GM23338 (cell line): ENCODE measurements at regions not wholly inside any gene's neighbourhood (a gene's known extent, or its start where the extent isn't known, plus 50 kb on each side); places are given as distances from the start of the nearest gene placed in this dataset.

Experiments
- ATAC-seq: fragments of 200-7000 bp; cut with Tn5 transposase; 3 replicates; pipeline ENCODE4 v1.9.1; 2020
- DNase-seq: peaks from one replicate; pipeline ENCODE4 v3.0.0-alpha.2; 2015; ENCODE audit warnings: low spot score
- H2AFZ ChIP-seq: fragments of 200-600 bp; sonication (generic); 2 replicates; pipeline ENCODE4 v1.8.0; 2016; ENCODE audit warnings: antibody characterized with exemption, mild to moderate bottlenecking, moderate library complexity
- H3F3A ChIP-seq: fragments of 200-600 bp; sonication (generic); replicated peaks from 2 replicates; pipeline ENCODE4 v1.8.0; 2017; ENCODE audit warnings: antibody characterized with exemption, mixed run types, low read depth
- H3K27ac ChIP-seq: fragments of 200-600 bp; sonication (generic); 2 replicates; pipeline ENCODE4 v1.6.1; 2016; ENCODE audit warnings: low read depth
- H3K27me3 ChIP-seq: fragments of 200-600 bp; sonication (generic); 2 replicates; pipeline ENCODE4 v1.8.0; 2016; ENCODE audit warnings: mild to moderate bottlenecking, mixed run types, moderate library complexity; ENCODE audit not compliant: insufficient read depth
- H3K36me3 ChIP-seq: fragments of 200-600 bp; sonication (generic); 2 replicates; pipeline ENCODE4 v1.8.0; 2016; ENCODE audit warnings: mild to moderate bottlenecking; ENCODE audit not compliant: insufficient read depth
- H3K4me1 ChIP-seq: fragments of 200-600 bp; sonication (generic); 2 replicates; pipeline ENCODE4 v1.8.0; 2016; ENCODE audit warnings: mild to moderate bottlenecking, moderate library complexity; ENCODE audit not compliant: insufficient read depth
- H3K4me2 ChIP-seq: fragments of 200-600 bp; sonication (generic); 2 replicates; pipeline ENCODE4 v1.7.1; 2017; ENCODE audit warnings: mixed run types
- H3K4me3 ChIP-seq: fragments of 200-600 bp; sonication (generic); 2 replicates; pipeline ENCODE4 v1.6.1; 2016; ENCODE audit warnings: mixed run types
- H3K79me2 ChIP-seq: fragments of 200-600 bp; sonication (generic); replicated peaks from 2 replicates; pipeline ENCODE4 v1.8.0; 2017; ENCODE audit warnings: mild to moderate bottlenecking; ENCODE audit not compliant: insufficient read depth
- H3K9me2 ChIP-seq: fragments of 200-600 bp; sonication (generic); 2 replicates; pipeline ENCODE4 v1.8.0; 2017; ENCODE audit not compliant: insufficient read depth
- H4K20me1 ChIP-seq: fragments of 200-600 bp; sonication (generic); replicated peaks from 2 replicates; pipeline ENCODE4 v1.8.0; 2017; ENCODE audit warnings: mild to moderate bottlenecking; ENCODE audit not compliant: insufficient read depth
- H3K27ac Mint-ChIP-seq: 2 replicates; pipeline ENCODE4 v1.8.0; 2020; ENCODE audit warnings: inconsistent platforms, mild to moderate bottlenecking, moderate library complexity, mixed read lengths
- H3K27me3 Mint-ChIP-seq: 3 replicates; pipeline ENCODE4 v1.8.0; 2022; ENCODE audit warnings: low read depth, mild to moderate bottlenecking, moderate library complexity, mixed read lengths, inconsistent platforms; ENCODE audit not compliant: insufficient read depth, poor library complexity
- H3K36me3 Mint-ChIP-seq: 3 replicates; pipeline ENCODE4 v1.8.0; 2021; ENCODE audit warnings: low read depth, mild to moderate bottlenecking, inconsistent platforms, moderate library complexity, mixed read lengths
- H3K4me1 Mint-ChIP-seq: 3 replicates; pipeline ENCODE4 v1.8.0; 2020; ENCODE audit warnings: mild to moderate bottlenecking, inconsistent platforms, mixed read lengths
- H3K4me3 Mint-ChIP-seq: 3 replicates; pipeline ENCODE4 v1.8.0; 2021; ENCODE audit warnings: moderate library complexity, mild to moderate bottlenecking, inconsistent platforms, mixed read lengths
- H3K9me3 Mint-ChIP-seq: 3 replicates; pipeline ENCODE4 v1.8.0; 2020; ENCODE audit warnings: moderate library complexity, mild to moderate bottlenecking, inconsistent platforms, mixed read lengths
- CREB1 ChIP-seq: fragments of 250-450 bp; sonication (Bioruptor Pico); IDR thresholded peaks from 2 replicates; pipeline ENCODE4 v1.5.0; 2020; ENCODE audit warnings: low read depth, mild to moderate bottlenecking, moderate library complexity
- EZH2 ChIP-seq: fragments of 200-600 bp; sonication (generic); IDR thresholded peaks from one replicate; pipeline ENCODE4 v1.8.0; 2017; ENCODE audit warnings: antibody characterized with exemption, mild to moderate bottlenecking, low read depth; ENCODE audit not compliant: unreplicated experiment
- EZH2phosphoT487 ChIP-seq: fragments of 200-600 bp; sonication (generic); IDR thresholded peaks from one replicate; pipeline ENCODE4 v1.8.1; 2018; ENCODE audit warnings: antibody characterized with exemption; ENCODE audit not compliant: unreplicated experiment
- ZNF331 ChIP-seq: fragments of 250-450 bp; sonication (Bioruptor Pico); IDR thresholded peaks from 2 replicates; pipeline ENCODE4 v1.5.0; 2020; ENCODE audit warnings: low read depth, mild to moderate bottlenecking, moderate library complexity
- TF ChIP-seq, protein P1 (sequence below), 2 experiments: fragments of 200-600 bp in 1 of 2; sonication (generic) in 1 of 2; conservative IDR thresholded peaks; 2 replicates each; pipeline versions ENCODE4 v1.5.1 to v1.6.1; 2016 to 2017; ENCODE audit warnings: antibody characterized with exemption in 2 of 2, low read depth in 2 of 2, mild to moderate bottlenecking in 2 of 2, moderate library complexity in 1 of 2
- TF ChIP-seq, protein P2 (sequence below): fragments of 250-450 bp; sonication (Bioruptor Pico); IDR thresholded peaks from 2 replicates; pipeline ENCODE4 v1.5.0; 2020; ENCODE audit warnings: mild to moderate bottlenecking, moderate library complexity
- TF ChIP-seq, protein P3 (sequence below): IDR thresholded peaks from one replicate; pipeline ENCODE4 v1.6.1; 2018; ENCODE audit warnings: antibody characterized with exemption; ENCODE audit not compliant: unreplicated experiment

DNA sequence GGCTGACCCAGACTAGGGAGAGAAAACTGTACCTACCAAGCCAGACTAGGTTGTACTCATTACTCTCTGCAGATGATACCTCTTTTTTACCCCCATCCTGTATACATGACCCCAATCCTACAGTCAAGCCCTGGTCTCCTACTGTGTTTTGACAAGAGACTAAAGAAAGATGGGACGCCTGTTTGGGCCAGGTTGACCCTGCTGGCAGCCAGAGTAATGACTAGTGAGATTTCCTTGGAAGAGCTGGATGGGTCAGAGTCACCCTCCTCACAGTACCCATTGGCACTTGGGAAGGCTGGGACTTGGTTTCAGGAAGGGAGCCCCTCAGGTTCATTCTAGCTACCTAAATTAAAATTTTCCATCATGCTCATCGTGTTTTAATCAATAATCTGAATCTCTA lies 89.7 kb upstream of the NR4A3 start:
- no peak overlapping the region for H2AFZ ChIP-seq
- Mint-ChIP-seq H3K36me3 (no peaks in the 10 kb centered on the region), H3K4me1 (peaks cover 9% of the 10 kb centered on the region; the same call in 2 of the 3 replicates), H3K9me3 (no peaks in the 10 kb centered on the region), H3K27ac (no peak overlapping the region), H3K4me3 (no peak overlapping the region), H3K27me3 (no peaks in the 10 kb centered on the region)
- no peaks in the 10 kb centered on the region for H3K36me3 ChIP-seq
- H4K20me1 ChIP-seq, result no peaks in the 10 kb centered on the region
- no peaks in the 10 kb centered on the region for H3K9me2 ChIP-seq
- ATAC-seq (peak; percentile 89), DNase-seq (peak; percentile 43)
- no peaks in the 10 kb centered on the region for H3K4me1 ChIP-seq
- no peak overlapping the region for H3K27ac ChIP-seq
- TF ChIP-seq EZH2, result no peak
- TF ChIP-seq, protein P1, sequence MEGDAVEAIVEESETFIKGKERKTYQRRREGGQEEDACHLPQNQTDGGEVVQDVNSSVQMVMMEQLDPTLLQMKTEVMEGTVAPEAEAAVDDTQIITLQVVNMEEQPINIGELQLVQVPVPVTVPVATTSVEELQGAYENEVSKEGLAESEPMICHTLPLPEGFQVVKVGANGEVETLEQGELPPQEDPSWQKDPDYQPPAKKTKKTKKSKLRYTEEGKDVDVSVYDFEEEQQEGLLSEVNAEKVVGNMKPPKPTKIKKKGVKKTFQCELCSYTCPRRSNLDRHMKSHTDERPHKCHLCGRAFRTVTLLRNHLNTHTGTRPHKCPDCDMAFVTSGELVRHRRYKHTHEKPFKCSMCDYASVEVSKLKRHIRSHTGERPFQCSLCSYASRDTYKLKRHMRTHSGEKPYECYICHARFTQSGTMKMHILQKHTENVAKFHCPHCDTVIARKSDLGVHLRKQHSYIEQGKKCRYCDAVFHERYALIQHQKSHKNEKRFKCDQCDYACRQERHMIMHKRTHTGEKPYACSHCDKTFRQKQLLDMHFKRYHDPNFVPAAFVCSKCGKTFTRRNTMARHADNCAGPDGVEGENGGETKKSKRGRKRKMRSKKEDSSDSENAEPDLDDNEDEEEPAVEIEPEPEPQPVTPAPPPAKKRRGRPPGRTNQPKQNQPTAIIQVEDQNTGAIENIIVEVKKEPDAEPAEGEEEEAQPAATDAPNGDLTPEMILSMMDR (conservative IDR thresholded peaks at IDR 0.05; ENCODE audit: low read depth in 2 of 2), result 0 out of 4 replicates have a peak, but pooled peaks of 1 of the 2 experiments have one; percentile 11
- TF ChIP-seq, protein P2, sequence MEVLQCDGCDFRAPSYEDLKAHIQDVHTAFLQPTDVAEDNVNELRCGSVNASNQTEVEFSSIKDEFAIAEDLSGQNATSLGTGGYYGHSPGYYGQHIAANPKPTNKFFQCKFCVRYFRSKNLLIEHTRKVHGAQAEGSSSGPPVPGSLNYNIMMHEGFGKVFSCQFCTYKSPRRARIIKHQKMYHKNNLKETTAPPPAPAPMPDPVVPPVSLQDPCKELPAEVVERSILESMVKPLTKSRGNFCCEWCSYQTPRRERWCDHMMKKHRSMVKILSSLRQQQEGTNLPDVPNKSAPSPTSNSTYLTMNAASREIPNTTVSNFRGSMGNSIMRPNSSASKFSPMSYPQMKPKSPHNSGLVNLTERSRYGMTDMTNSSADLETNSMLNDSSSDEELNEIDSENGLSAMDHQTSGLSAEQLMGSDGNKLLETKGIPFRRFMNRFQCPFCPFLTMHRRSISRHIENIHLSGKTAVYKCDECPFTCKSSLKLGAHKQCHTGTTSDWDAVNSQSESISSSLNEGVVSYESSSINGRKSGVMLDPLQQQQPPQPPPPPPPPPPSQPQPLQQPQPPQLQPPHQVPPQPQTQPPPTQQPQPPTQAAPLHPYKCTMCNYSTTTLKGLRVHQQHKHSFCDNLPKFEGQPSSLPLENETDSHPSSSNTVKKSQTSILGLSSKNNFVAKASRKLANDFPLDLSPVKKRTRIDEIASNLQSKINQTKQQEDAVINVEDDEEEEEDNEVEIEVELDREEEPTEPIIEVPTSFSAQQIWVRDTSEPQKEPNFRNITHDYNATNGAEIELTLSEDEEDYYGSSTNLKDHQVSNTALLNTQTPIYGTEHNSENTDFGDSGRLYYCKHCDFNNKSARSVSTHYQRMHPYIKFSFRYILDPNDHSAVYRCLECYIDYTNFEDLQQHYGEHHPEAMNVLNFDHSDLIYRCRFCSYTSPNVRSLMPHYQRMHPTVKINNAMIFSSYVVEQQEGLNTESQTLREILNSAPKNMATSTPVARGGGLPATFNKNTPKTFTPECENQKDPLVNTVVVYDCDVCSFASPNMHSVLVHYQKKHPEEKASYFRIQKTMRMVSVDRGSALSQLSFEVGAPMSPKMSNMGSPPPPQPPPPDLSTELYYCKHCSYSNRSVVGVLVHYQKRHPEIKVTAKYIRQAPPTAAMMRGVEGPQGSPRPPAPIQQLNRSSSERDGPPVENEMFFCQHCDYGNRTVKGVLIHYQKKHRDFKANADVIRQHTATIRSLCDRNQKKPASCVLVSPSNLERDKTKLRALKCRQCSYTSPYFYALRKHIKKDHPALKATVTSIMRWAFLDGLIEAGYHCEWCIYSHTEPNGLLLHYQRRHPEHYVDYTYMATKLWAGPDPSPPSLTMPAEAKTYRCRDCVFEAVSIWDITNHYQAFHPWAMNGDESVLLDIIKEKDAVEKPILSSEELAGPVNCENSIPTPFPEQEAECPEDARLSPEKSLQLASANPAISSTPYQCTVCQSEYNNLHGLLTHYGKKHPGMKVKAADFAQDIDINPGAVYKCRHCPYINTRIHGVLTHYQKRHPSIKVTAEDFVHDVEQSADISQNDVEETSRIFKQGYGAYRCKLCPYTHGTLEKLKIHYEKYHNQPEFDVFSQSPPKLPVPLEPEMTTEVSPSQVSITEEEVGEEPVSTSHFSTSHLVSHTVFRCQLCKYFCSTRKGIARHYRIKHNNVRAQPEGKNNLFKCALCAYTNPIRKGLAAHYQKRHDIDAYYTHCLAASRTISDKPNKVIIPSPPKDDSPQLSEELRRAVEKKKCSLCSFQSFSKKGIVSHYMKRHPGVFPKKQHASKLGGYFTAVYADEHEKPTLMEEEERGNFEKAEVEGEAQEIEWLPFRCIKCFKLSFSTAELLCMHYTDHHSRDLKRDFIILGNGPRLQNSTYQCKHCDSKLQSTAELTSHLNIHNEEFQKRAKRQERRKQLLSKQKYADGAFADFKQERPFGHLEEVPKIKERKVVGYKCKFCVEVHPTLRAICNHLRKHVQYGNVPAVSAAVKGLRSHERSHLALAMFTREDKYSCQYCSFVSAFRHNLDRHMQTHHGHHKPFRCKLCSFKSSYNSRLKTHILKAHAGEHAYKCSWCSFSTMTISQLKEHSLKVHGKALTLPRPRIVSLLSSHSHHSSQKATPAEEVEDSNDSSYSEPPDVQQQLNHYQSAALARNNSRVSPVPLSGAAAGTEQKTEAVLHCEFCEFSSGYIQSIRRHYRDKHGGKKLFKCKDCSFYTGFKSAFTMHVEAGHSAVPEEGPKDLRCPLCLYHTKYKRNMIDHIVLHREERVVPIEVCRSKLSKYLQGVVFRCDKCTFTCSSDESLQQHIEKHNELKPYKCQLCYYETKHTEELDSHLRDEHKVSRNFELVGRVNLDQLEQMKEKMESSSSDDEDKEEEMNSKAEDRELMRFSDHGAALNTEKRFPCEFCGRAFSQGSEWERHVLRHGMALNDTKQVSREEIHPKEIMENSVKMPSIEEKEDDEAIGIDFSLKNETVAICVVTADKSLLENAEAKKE (CRISPR knock-in tag), result no peak
- H3F3A ChIP-seq, result no peaks in the 10 kb centered on the region
- H3K79me2 ChIP-seq, result no peaks in the 10 kb centered on the region
- no peaks in the 10 kb centered on the region for H3K27me3 ChIP-seq
- H3K4me3 ChIP-seq, result no peak overlapping the region
- H3K4me2 ChIP-seq, result no peak overlapping the region

DNA sequence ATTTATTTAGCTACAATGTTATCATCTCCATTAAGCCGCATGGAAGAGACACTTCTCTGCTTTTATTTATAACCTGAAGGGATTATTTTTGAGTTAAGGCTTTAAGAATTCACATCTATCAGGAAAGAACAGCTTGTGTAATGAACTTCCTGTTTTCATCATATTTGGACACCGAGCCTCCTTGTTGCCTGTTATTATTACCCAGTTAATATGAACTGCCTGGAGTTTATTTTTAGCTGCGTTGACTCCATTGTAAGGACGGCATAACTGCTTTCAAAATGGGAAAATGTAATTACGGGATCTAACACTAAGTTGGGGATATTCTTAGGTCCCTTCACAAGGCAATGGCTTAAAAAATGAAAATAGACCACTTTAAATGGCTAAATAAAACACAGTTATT lies 89.0 kb upstream of the NR4A3 start:
- H4K20me1 ChIP-seq, result no peaks in the 10 kb centered on the region
- no peaks in the 10 kb centered on the region for H3F3A ChIP-seq
- H3K4me3 ChIP-seq, result no peak overlapping the region
- ATAC-seq (no peak), DNase-seq (no peak)
- H3K9me2 ChIP-seq, result no peaks in the 10 kb centered on the region
- H3K27me3 Mint-ChIP-seq, result no peaks in the 10 kb centered on the region
- no peaks in the 10 kb centered on the region for H3K9me3 Mint-ChIP-seq
- H3K4me3 Mint-ChIP-seq, result no peak overlapping the region
- no peak overlapping the region for H2AFZ ChIP-seq
- peaks cover 7% of the 10 kb centered on the region; the same call in 2 of the 3 replicates for H3K4me1 Mint-ChIP-seq
- H3K4me2 ChIP-seq, result no peak overlapping the region
- no peak overlapping the region for H3K27ac ChIP-seq
- H3K36me3 Mint-ChIP-seq, result no peaks in the 10 kb centered on the region
- H3K27ac Mint-ChIP-seq, result no peak overlapping the region
- no peaks in the 10 kb centered on the region for H3K79me2 ChIP-seq
- no peaks in the 10 kb centered on the region for H3K4me1 ChIP-seq
- no peaks in the 10 kb centered on the region for H3K27me3 ChIP-seq
- H3K36me3 ChIP-seq, result no peaks in the 10 kb centered on the region
- TF ChIP-seq, protein P1 (conservative IDR thresholded peaks at IDR 0.05; ENCODE audit: low read depth in 2 of 2), result no peak
- no peak for TF ChIP-seq EZH2
- TF ChIP-seq, protein P3, sequence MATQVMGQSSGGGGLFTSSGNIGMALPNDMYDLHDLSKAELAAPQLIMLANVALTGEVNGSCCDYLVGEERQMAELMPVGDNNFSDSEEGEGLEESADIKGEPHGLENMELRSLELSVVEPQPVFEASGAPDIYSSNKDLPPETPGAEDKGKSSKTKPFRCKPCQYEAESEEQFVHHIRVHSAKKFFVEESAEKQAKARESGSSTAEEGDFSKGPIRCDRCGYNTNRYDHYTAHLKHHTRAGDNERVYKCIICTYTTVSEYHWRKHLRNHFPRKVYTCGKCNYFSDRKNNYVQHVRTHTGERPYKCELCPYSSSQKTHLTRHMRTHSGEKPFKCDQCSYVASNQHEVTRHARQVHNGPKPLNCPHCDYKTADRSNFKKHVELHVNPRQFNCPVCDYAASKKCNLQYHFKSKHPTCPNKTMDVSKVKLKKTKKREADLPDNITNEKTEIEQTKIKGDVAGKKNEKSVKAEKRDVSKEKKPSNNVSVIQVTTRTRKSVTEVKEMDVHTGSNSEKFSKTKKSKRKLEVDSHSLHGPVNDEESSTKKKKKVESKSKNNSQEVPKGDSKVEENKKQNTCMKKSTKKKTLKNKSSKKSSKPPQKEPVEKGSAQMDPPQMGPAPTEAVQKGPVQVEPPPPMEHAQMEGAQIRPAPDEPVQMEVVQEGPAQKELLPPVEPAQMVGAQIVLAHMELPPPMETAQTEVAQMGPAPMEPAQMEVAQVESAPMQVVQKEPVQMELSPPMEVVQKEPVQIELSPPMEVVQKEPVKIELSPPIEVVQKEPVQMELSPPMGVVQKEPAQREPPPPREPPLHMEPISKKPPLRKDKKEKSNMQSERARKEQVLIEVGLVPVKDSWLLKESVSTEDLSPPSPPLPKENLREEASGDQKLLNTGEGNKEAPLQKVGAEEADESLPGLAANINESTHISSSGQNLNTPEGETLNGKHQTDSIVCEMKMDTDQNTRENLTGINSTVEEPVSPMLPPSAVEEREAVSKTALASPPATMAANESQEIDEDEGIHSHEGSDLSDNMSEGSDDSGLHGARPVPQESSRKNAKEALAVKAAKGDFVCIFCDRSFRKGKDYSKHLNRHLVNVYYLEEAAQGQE, result no peak
- TF ChIP-seq CREB1, result no peak
- TF ChIP-seq EZH2phosphoT487, result no peak
- TF ChIP-seq ZNF331, result no peak
